SK-N-SH treated with all-trans-retinoic acid at 6 μM for 48 hours (cell line): ENCODE measurements at regions not wholly inside any gene's neighbourhood (a gene's known extent, or its start where the extent isn't known, plus 50 kb on each side); places are given as distances from the start of the nearest gene placed in this dataset.

Experiments
- ATAC-seq: fragments of 200-7000 bp; cut with Tn5 transposase; 3 replicates; pipeline ENCODE4 v1.9.1; 2020; ENCODE audit warnings: mild to moderate bottlenecking, moderate library complexity
- ARNTL ChIP-seq: fragments of 450-650 bp; formaldehyde crosslinking; IDR thresholded peaks from 2 replicates; pipeline ENCODE4 v1.5.0; 2020; ENCODE audit warnings: low read depth, mild to moderate bottlenecking, moderate library complexity, borderline replicate concordance
- BACH2 ChIP-seq: fragments of 250-450 bp; sonication (Bioruptor Pico); IDR thresholded peaks from 2 replicates; pipeline ENCODE4 v1.9.0; 2021; ENCODE audit warnings: mild to moderate bottlenecking, borderline replicate concordance
- ISL1 ChIP-seq: fragments of 250-450 bp; sonication (Bioruptor Pico); IDR thresholded peaks from 2 replicates; pipeline ENCODE4 v2.1.2; 2022; ENCODE audit warnings: mild to moderate bottlenecking, moderate library complexity
- OSR1 ChIP-seq: fragments of 250-450 bp; sonication (Bioruptor Pico); IDR thresholded peaks from 2 replicates; pipeline ENCODE4 v1.8.0; 2022; ENCODE audit warnings: moderate library complexity, mild to moderate bottlenecking, inconsistent platforms
- PATZ1 ChIP-seq: fragments of 250-450 bp; sonication (Bioruptor Pico); IDR thresholded peaks from 2 replicates; pipeline ENCODE4 v1.8.0; 2020; ENCODE audit warnings: mild to moderate bottlenecking, moderate library complexity, borderline replicate concordance
- POU6F1 ChIP-seq: fragments of 250-450 bp; sonication (Bioruptor Pico); IDR thresholded peaks from 2 replicates; pipeline ENCODE4 v1.8.0; 2021; ENCODE audit warnings: low read depth, mild to moderate bottlenecking, moderate library complexity, borderline replicate concordance
- RARB ChIP-seq: fragments of 250-450 bp; sonication (Bioruptor Pico); IDR thresholded peaks from 2 replicates; pipeline ENCODE4 v1.8.0; 2021; ENCODE audit warnings: mild to moderate bottlenecking, moderate library complexity
- SNAI2 ChIP-seq: fragments of 250-450 bp; sonication (Bioruptor Pico); IDR thresholded peaks from 2 replicates; pipeline ENCODE4 v1.5.0; 2020; ENCODE audit warnings: mild to moderate bottlenecking, moderate library complexity
- TCF4 ChIP-seq: fragments of 250-450 bp; sonication (Bioruptor Pico); IDR thresholded peaks from 2 replicates; pipeline ENCODE4 v1.8.0; 2021; ENCODE audit warnings: mild to moderate bottlenecking, moderate library complexity, borderline replicate concordance
- ZFP3 ChIP-seq: fragments of 250-450 bp; sonication (Bioruptor Pico); IDR thresholded peaks from 2 replicates; pipeline ENCODE4 v1.5.0; 2020; ENCODE audit warnings: mild to moderate bottlenecking, moderate library complexity
- ZFP30 ChIP-seq: fragments of 450-650 bp; formaldehyde crosslinking; IDR thresholded peaks from 2 replicates; pipeline ENCODE4 v1.5.0; 2022; ENCODE audit warnings: mild to moderate bottlenecking, moderate library complexity
- ZNF565 ChIP-seq: fragments of 450-650 bp; formaldehyde crosslinking; conservative IDR thresholded peaks from 2 replicates; pipeline ENCODE4 v1.5.0; 2020; ENCODE audit warnings: low read depth, mild to moderate bottlenecking, moderate library complexity
- ZNF8 ChIP-seq: fragments of 450-650 bp; formaldehyde crosslinking; IDR thresholded peaks from 2 replicates; pipeline ENCODE4 v1.5.0; 2020; ENCODE audit warnings: mild to moderate bottlenecking, moderate library complexity
- TF ChIP-seq, protein P1 (sequence below): fragments of 250-450 bp; sonication (Bioruptor Pico); IDR thresholded peaks from 2 replicates; pipeline ENCODE4 v1.5.0; 2020; ENCODE audit warnings: mild to moderate bottlenecking, moderate library complexity
- TF ChIP-seq, protein P2 (sequence below): fragments of 250-450 bp; sonication (Bioruptor Pico); IDR thresholded peaks from 2 replicates; pipeline ENCODE4 v1.5.1; 2020; ENCODE audit warnings: low read depth, mild to moderate bottlenecking, moderate library complexity
- TF ChIP-seq, protein P3 (sequence below): fragments of 250-450 bp; sonication (Bioruptor Pico); IDR thresholded peaks from 2 replicates; pipeline ENCODE4 v1.5.1; 2021; ENCODE audit warnings: mild to moderate bottlenecking, moderate library complexity

DNA sequence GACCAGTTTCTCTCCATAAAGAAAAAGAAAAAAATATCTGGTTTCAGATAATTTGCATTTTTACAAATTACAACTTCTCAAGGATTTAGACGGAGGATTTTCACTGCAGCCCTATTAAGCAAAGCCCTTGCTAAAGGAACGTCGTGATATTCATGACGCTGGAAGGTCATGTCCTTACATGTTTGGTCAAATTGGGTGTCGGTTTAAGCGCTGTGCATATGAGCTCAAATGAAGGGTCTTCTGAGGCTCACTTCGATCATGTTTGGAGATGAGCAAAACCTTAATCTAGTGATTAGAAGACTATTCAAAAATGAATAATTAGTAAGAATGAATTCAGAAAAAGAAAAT lies 67.3 kb upstream of the USP15 start:
- TF ChIP-seq SNAI2 (no peak), BACH2 (CRISPR knock-in tag) (no peak), ZFP30 (CRISPR knock-in tag) (no peak), POU6F1 (CRISPR knock-in tag) (no peak), ZNF565 (CRISPR knock-in tag) (no peak), RARB (CRISPR knock-in tag) (no peak), ZFP3 (CRISPR knock-in tag) (no peak), ZNF8 (CRISPR knock-in tag) (no peak), PATZ1 (no peak), TCF4 (CRISPR knock-in tag) (no peak)
- TF ChIP-seq, protein P1, sequence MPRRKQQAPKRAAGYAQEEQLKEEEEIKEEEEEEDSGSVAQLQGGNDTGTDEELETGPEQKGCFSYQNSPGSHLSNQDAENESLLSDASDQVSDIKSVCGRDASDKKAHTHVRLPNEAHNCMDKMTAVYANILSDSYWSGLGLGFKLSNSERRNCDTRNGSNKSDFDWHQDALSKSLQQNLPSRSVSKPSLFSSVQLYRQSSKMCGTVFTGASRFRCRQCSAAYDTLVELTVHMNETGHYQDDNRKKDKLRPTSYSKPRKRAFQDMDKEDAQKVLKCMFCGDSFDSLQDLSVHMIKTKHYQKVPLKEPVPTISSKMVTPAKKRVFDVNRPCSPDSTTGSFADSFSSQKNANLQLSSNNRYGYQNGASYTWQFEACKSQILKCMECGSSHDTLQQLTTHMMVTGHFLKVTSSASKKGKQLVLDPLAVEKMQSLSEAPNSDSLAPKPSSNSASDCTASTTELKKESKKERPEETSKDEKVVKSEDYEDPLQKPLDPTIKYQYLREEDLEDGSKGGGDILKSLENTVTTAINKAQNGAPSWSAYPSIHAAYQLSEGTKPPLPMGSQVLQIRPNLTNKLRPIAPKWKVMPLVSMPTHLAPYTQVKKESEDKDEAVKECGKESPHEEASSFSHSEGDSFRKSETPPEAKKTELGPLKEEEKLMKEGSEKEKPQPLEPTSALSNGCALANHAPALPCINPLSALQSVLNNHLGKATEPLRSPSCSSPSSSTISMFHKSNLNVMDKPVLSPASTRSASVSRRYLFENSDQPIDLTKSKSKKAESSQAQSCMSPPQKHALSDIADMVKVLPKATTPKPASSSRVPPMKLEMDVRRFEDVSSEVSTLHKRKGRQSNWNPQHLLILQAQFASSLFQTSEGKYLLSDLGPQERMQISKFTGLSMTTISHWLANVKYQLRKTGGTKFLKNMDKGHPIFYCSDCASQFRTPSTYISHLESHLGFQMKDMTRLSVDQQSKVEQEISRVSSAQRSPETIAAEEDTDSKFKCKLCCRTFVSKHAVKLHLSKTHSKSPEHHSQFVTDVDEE, result no peak
- ATAC-seq, result peak; percentile 29; the same call in 2 of the 3 replicates

- no peak for ATAC-seq
- TF ChIP-seq ARNTL (CRISPR knock-in tag), result no peak
- no peak for TF ChIP-seq PATZ1
- TF ChIP-seq, protein P2, sequence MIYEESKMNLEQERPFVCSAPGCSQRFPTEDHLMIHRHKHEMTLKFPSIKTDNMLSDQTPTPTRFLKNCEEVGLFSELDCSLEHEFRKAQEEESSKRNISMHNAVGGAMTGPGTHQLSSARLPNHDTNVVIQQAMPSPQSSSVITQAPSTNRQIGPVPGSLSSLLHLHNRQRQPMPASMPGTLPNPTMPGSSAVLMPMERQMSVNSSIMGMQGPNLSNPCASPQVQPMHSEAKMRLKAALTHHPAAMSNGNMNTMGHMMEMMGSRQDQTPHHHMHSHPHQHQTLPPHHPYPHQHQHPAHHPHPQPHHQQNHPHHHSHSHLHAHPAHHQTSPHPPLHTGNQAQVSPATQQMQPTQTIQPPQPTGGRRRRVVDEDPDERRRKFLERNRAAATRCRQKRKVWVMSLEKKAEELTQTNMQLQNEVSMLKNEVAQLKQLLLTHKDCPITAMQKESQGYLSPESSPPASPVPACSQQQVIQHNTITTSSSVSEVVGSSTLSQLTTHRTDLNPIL (CRISPR knock-in tag), result no peak
- TF ChIP-seq, protein P1, result no peak
- TF ChIP-seq TCF4 (CRISPR knock-in tag), result no peak
- TF ChIP-seq RARB (CRISPR knock-in tag), result no peak
- TF ChIP-seq, protein P3, sequence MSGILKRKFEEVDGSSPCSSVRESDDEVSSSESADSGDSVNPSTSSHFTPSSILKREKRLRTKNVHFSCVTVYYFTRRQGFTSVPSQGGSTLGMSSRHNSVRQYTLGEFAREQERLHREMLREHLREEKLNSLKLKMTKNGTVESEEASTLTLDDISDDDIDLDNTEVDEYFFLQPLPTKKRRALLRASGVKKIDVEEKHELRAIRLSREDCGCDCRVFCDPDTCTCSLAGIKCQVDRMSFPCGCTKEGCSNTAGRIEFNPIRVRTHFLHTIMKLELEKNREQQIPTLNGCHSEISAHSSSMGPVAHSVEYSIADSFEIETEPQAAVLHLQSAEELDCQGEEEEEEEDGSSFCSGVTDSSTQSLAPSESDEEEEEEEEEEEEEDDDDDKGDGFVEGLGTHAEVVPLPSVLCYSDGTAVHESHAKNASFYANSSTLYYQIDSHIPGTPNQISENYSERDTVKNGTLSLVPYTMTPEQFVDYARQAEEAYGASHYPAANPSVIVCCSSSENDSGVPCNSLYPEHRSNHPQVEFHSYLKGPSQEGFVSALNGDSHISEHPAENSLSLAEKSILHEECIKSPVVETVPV (CRISPR knock-in tag), result no peak
- TF ChIP-seq OSR1, result no peak
- TF ChIP-seq ZFP30 (CRISPR knock-in tag), result no peak
- TF ChIP-seq ISL1 (CRISPR knock-in tag), result no peak
- TF ChIP-seq, all 23 proteins: peak for 0
These were observed 66.2 kb upstream of the USP15 start for GRCh38 chr12:62194031-62194430.
